Mesenchymal stem cell (in vitro differentiated cells and primary cell): ENCODE measurements at regions not wholly inside any gene's neighbourhood (a gene's known extent, or its start where the extent isn't known, plus 50 kb on each side); places are given as distances from the start of the nearest gene placed in this dataset.

Experiments
- DNase-seq: peaks from one replicate; pipeline ENCODE4 v3.0.0-alpha.2; 2013
- H2AFZ ChIP-seq: one replicate; pipeline ENCODE4 v1.6.1; 2013; ENCODE audit warnings: low read depth, mild to moderate bottlenecking, control low read depth, inconsistent platforms, low read length, moderate library complexity
- H2AK5ac ChIP-seq: 2 replicates; pipeline ENCODE4 v1.6.1; 2013; ENCODE audit warnings: low read length, moderate library complexity, mild to moderate bottlenecking, inconsistent platforms; ENCODE audit not compliant: severe bottlenecking
- H2BK120ac ChIP-seq: one replicate; pipeline ENCODE4 v1.6.1; 2013; ENCODE audit warnings: low read depth, mild to moderate bottlenecking, inconsistent platforms, low read length, moderate library complexity
- H2BK12ac ChIP-seq, 2 experiments: one replicate each; pipeline ENCODE4 v1.6.1; 2013; ENCODE audit warnings: inconsistent platforms in 2 of 2, low read length in 2 of 2, mild to moderate bottlenecking in 2 of 2, moderate library complexity in 2 of 2, control low read depth in 1 of 2
- H2BK15ac ChIP-seq: one replicate; pipeline ENCODE4 v1.6.1; 2013; ENCODE audit warnings: mild to moderate bottlenecking, low read depth, inconsistent platforms; ENCODE audit not compliant: poor library complexity, severe bottlenecking
- H2BK5ac ChIP-seq: 2 replicates; pipeline ENCODE4 v1.6.1; 2013; ENCODE audit warnings: low read depth, mild to moderate bottlenecking, low read length, control low read depth, inconsistent platforms; ENCODE audit not compliant: poor library complexity, severe bottlenecking
- H3K14ac ChIP-seq, 2 experiments: one replicate each; pipeline ENCODE4 v1.6.1; 2013; ENCODE audit warnings: inconsistent platforms in 2 of 2, low read length in 2 of 2, control low read depth in 1 of 2, mild to moderate bottlenecking in 1 of 2, moderate library complexity in 1 of 2
- H3K18ac ChIP-seq, 2 experiments: one replicate each; pipeline ENCODE4 v1.6.1; 2013; ENCODE audit warnings: inconsistent platforms in 2 of 2, low read length in 2 of 2, control low read depth in 1 of 2, low read depth in 1 of 2, mild to moderate bottlenecking in 1 of 2
- H3K23ac ChIP-seq, 2 experiments: one replicate each; pipeline ENCODE4 v1.6.1; 2013; ENCODE audit warnings: inconsistent platforms in 2 of 2, low read length in 2 of 2, mild to moderate bottlenecking in 2 of 2, moderate library complexity in 2 of 2, control low read depth in 1 of 2
- H3K27ac ChIP-seq: 2 replicates; pipeline ENCODE4 v1.5.1; 2013; ENCODE audit warnings: mild to moderate bottlenecking, moderate library complexity, low read length, control low read depth, inconsistent platforms; ENCODE audit not compliant: poor library complexity, severe bottlenecking
- H3K27me3 ChIP-seq, 2 experiments: 2 replicates each; pipeline versions ENCODE4 v1.6.1 to v1.7.0; 2013; ENCODE audit warnings: low read length in 2 of 2, mild to moderate bottlenecking in 2 of 2, moderate library complexity in 2 of 2, control low read depth in 1 of 2, inconsistent platforms in 1 of 2; ENCODE audit not compliant: control insufficient read depth in 1 of 2, insufficient read depth in 1 of 2
- H3K36me3 ChIP-seq, 2 experiments: 2 replicates each; pipeline versions ENCODE4 v1.6.1 to v1.7.0; 2013; ENCODE audit warnings: low read length in 2 of 2, control low read depth in 1 of 2, inconsistent platforms in 1 of 2, low read depth in 1 of 2, mild to moderate bottlenecking in 1 of 2; ENCODE audit not compliant: insufficient read depth in 2 of 2, control insufficient read depth in 1 of 2
- H3K4ac ChIP-seq, 2 experiments: one replicate each; pipeline ENCODE4 v1.6.1; 2013; ENCODE audit warnings: inconsistent platforms in 2 of 2, low read length in 2 of 2, mild to moderate bottlenecking in 2 of 2, moderate library complexity in 2 of 2, control low read depth in 1 of 2, low read depth in 1 of 2
- H3K4me1 ChIP-seq: 2 replicates; pipeline ENCODE4 v1.6.1; 2013; ENCODE audit warnings: low read depth, low read length, control low read depth; ENCODE audit not compliant: control insufficient read depth, insufficient read depth
- H3K4me2 ChIP-seq: 2 replicates; pipeline ENCODE4 v1.6.1; 2013; ENCODE audit warnings: low read length, mild to moderate bottlenecking, inconsistent platforms; ENCODE audit not compliant: poor library complexity, severe bottlenecking
- H3K4me3 ChIP-seq, 2 experiments: 2 replicates each; pipeline versions ENCODE4 v1.5.1 to v1.7.0; 2013; ENCODE audit warnings: low read length in 2 of 2, mild to moderate bottlenecking in 2 of 2, control low read depth in 1 of 2, low read depth in 1 of 2; ENCODE audit not compliant: insufficient read depth in 1 of 2
- H3K79me1 ChIP-seq: replicated peaks from 2 replicates; pipeline ENCODE4 v1.6.1; 2013; ENCODE audit warnings: mild to moderate bottlenecking, control low read depth, low read length, inconsistent platforms; ENCODE audit not compliant: poor library complexity, severe bottlenecking
- H3K9ac ChIP-seq: 2 replicates; pipeline ENCODE4 v1.7.0; 2013; ENCODE audit warnings: mild to moderate bottlenecking, low read length, moderate library complexity
- H3K9me3 ChIP-seq: 2 replicates; pipeline ENCODE4 v1.7.0; 2013; ENCODE audit warnings: mild to moderate bottlenecking, low read length; ENCODE audit not compliant: control insufficient read depth
- H4K8ac ChIP-seq: one replicate; pipeline ENCODE4 v1.6.1; 2013; ENCODE audit warnings: inconsistent platforms, mild to moderate bottlenecking, low read length, moderate library complexity
- H4K91ac ChIP-seq: one replicate; pipeline ENCODE4 v1.6.1; 2013; ENCODE audit warnings: mild to moderate bottlenecking, low read length, inconsistent platforms
- WGBS: methylation state at CpG from one replicate; pipeline ENCODE4 v1.1.7; 2013; ENCODE audit warnings: mixed read lengths; 5-methylcytosine and 5-hydroxymethylcytosine counted together

- Histone ChIP-seq H3K79me1 (no peaks in the 10 kb centered on the region), H2AK5ac (no peak overlapping the region), H2BK120ac (no peak overlapping the region), H2BK12ac (no peak overlapping the region), H3K4me3 (no peak overlapping the region), H3K4me2 (no peak overlapping the region), H3K14ac (no peak overlapping the region), H3K27me3 (peaks cover 0 to 29% of the 10 kb centered on the region in 2 experiments), H3K23ac (no peak overlapping the region), H3K27ac (no peak overlapping the region), H3K9me3 (peaks cover 3% of the 10 kb centered on the region), H3K9ac (no peak overlapping the region), H4K8ac (no peak overlapping the region), H3K4ac (no peak overlapping the region), H2BK15ac (no peak overlapping the region), H2BK5ac (no peak overlapping the region), H2AFZ (no peak overlapping the region), H3K36me3 (no peaks in the 10 kb centered on the region), H3K18ac (no peak overlapping the region), H3K4me1 (no peaks in the 10 kb centered on the region), H4K91ac (no peak overlapping the region)
- no peak for DNase-seq
- 85% methylated on average over 5 of the region's 5 CpGs for WGBS
These were observed 584.5 kb downstream of the MATN1 start for GRCh38 chr1:30138891-30139290.

- H3K4me2 ChIP-seq, result no peak overlapping the region
- no peak overlapping the region for H2AK5ac ChIP-seq
- H2BK12ac ChIP-seq, result no peak overlapping the region
- H2BK15ac ChIP-seq, result no peak overlapping the region
- H4K91ac ChIP-seq, result no peak overlapping the region
- H2BK5ac ChIP-seq, result no peak overlapping the region
- H3K27ac ChIP-seq, result no peak overlapping the region
- H3K27me3 ChIP-seq, result peaks cover 0 to 40% of the 10 kb centered on the region in 2 experiments
- no peak overlapping the region for H3K4ac ChIP-seq
- 71% methylated on average over 3 of the region's 3 CpGs for WGBS
- no peak overlapping the region for H3K14ac ChIP-seq
- H2AFZ ChIP-seq, result no peak overlapping the region
- H3K79me1 ChIP-seq, result no peaks in the 10 kb centered on the region
- H3K4me1 ChIP-seq, result no peaks in the 10 kb centered on the region
- no peaks in the 10 kb centered on the region for H3K36me3 ChIP-seq
- peaks cover 3% of the 10 kb centered on the region for H3K9me3 ChIP-seq
- H3K18ac ChIP-seq, result no peak overlapping the region
- no peak overlapping the region for H3K4me3 ChIP-seq
- DNase-seq, result no peak
- H2BK120ac ChIP-seq, result no peak overlapping the region
- no peak overlapping the region for H3K9ac ChIP-seq
- H4K8ac ChIP-seq, result no peak overlapping the region
- no peak overlapping the region for H3K23ac ChIP-seq
These were observed 586.4 kb downstream of the MATN1 start for GRCh38 chr1:30137001-30137400.

GRCh38 chr1:30135698-30136097 is 587.7 kb downstream of the MATN1 start:
- H2BK120ac ChIP-seq, result no peak overlapping the region
- no peak overlapping the region for H3K4me2 ChIP-seq
- H2BK5ac ChIP-seq, result no peak overlapping the region
- H3K4ac ChIP-seq, result no peak overlapping the region
- no peak for DNase-seq
- no peak overlapping the region for H4K8ac ChIP-seq
- H4K91ac ChIP-seq, result no peak overlapping the region
- no peak overlapping the region for H2AK5ac ChIP-seq
- no peak overlapping the region for H3K27ac ChIP-seq
- no peak overlapping the region for H3K23ac ChIP-seq
- WGBS, result 74% methylated on average over 4 of the region's 4 CpGs
- no peaks in the 10 kb centered on the region for H3K79me1 ChIP-seq
- H3K4me3 ChIP-seq, result no peak overlapping the region
- no peak overlapping the region for H3K18ac ChIP-seq
- H3K4me1 ChIP-seq, result no peaks in the 10 kb centered on the region
- no peak overlapping the region for H2BK15ac ChIP-seq
- peaks cover 3% of the 10 kb centered on the region for H3K9me3 ChIP-seq
- no peak overlapping the region for H3K9ac ChIP-seq
- no peak overlapping the region for H3K14ac ChIP-seq
- H3K27me3 ChIP-seq, result peaks cover 0 to 49% of the 10 kb centered on the region in 2 experiments
- H2AFZ ChIP-seq, result no peak overlapping the region
- no peak overlapping the region for H2BK12ac ChIP-seq
- H3K36me3 ChIP-seq, result no peaks in the 10 kb centered on the region

GRCh38 chr1:30134466-30135217 is 588.7 kb downstream of the MATN1 start:
- Histone ChIP-seq H3K18ac (no peak overlapping the region), H3K14ac (no peak overlapping the region), H4K91ac (no peak overlapping the region), H3K27ac (no peak overlapping the region), H2BK15ac (no peak overlapping the region), H3K36me3 (no peaks in the 10 kb centered on the region), H3K4me1 (no peaks in the 10 kb centered on the region), H4K8ac (no peak overlapping the region), H2AFZ (no peak overlapping the region), H3K4me2 (no peak overlapping the region), H3K23ac (no peak overlapping the region), H3K4me3 (no peak overlapping the region), H3K79me1 (no peaks in the 10 kb centered on the region), H2BK12ac (no peak overlapping the region), H3K27me3 (peaks cover 0 to 58% of the 10 kb centered on the region in 2 experiments), H2BK120ac (no peak overlapping the region), H3K4ac (no peak overlapping the region), H2AK5ac (no peak overlapping the region), H3K9ac (no peak overlapping the region), H2BK5ac (no peak overlapping the region), H3K9me3 (peaks cover 3% of the 10 kb centered on the region)
- DNase-seq, result no peak
- 75% methylated on average over 18 of the region's 18 CpGs for WGBS
